CD14-positive monocyte (primary cell): ENCODE measurements at regions not wholly inside any gene's neighbourhood (a gene's known extent, or its start where the extent isn't known, plus 50 kb on each side); places are given as distances from the start of the nearest gene placed in this dataset.

Experiments
- DNase-seq, 3 donors: peaks; one replicate each; pipeline ENCODE4 v3.0.0-alpha.2; 2011 to 2022
- H2AFZ ChIP-seq: 2 replicates; pipeline ENCODE4 v1.6.0; 2012; ENCODE audit warnings: mild to moderate bottlenecking, low read depth, low read length, inconsistent platforms; ENCODE audit not compliant: insufficient read depth, poor library complexity, severe bottlenecking
- H3K27ac ChIP-seq, 2 donors: 1 replicate in 1 of 2; 2 replicates in 1 of 2; pipeline ENCODE4 v1.5.1; 2012 to 2013; ENCODE audit warnings: low read length in 2 of 2, control low read depth in 1 of 2, inconsistent platforms in 1 of 2, low read depth in 1 of 2, mild to moderate bottlenecking in 1 of 2
- H3K27me3 ChIP-seq, 2 donors: one replicate each; pipeline versions ENCODE4 v1.6.0 to v1.6.1; 2011 to 2013; ENCODE audit warnings: low read length in 2 of 2; ENCODE audit not compliant: control insufficient read depth in 2 of 2, insufficient read depth in 2 of 2
- H3K36me3 ChIP-seq, 2 donors: replicated peaks in 1 of 2; 1 replicate in 1 of 2; 2 replicates in 1 of 2; pipeline versions ENCODE4 v1.5.1 to v1.6.1; 2012 to 2013; ENCODE audit warnings: low read length in 2 of 2, control low read depth in 1 of 2, inconsistent platforms in 1 of 2, mild to moderate bottlenecking in 1 of 2; ENCODE audit not compliant: insufficient read depth in 2 of 2, control insufficient read depth in 1 of 2
- H3K4me1 ChIP-seq, 2 donors: 1 replicate in 1 of 2; 2 replicates in 1 of 2; pipeline versions ENCODE4 v1.5.1 to v1.6.1; 2012 to 2013; ENCODE audit warnings: low read length in 2 of 2, control low read depth in 1 of 2, inconsistent platforms in 1 of 2, mild to moderate bottlenecking in 1 of 2, moderate library complexity in 1 of 2; ENCODE audit not compliant: insufficient read depth in 2 of 2, control insufficient read depth in 1 of 2
- H3K4me2 ChIP-seq: replicated peaks from 2 replicates; pipeline ENCODE3; 2012; ENCODE audit warnings: low read length, moderate library complexity, mild to moderate bottlenecking; ENCODE audit not compliant: poor library complexity, severe bottlenecking; ENCODE audit errors: extremely low read depth
- H3K4me3 ChIP-seq, 3 experiments: fragments of 200-600 bp in 1 of 3; sonication (generic) in 1 of 3; replicated peaks in 1 of 3; 1 replicate in 2 of 3; 2 replicates in 1 of 3; pipeline ENCODE4 v1.5.1; 2011 to 2013; ENCODE audit warnings: low read length in 3 of 3, mild to moderate bottlenecking in 3 of 3, control low read depth in 2 of 3, low read depth in 2 of 3, inconsistent platforms in 1 of 3, moderate library complexity in 1 of 3
- H3K79me2 ChIP-seq: 2 replicates; pipeline ENCODE4 v1.6.0; 2012; ENCODE audit warnings: mild to moderate bottlenecking, control low read depth, inconsistent platforms, low read length, moderate library complexity; ENCODE audit not compliant: insufficient read depth
- H3K9ac ChIP-seq: 2 replicates; pipeline ENCODE4 v1.6.0; 2017; ENCODE audit warnings: low read length, mild to moderate bottlenecking; ENCODE audit not compliant: insufficient read depth, poor library complexity, severe bottlenecking
- H3K9me3 ChIP-seq, 2 donors: replicated peaks in 1 of 2; 1 replicate in 1 of 2; 2 replicates in 1 of 2; pipeline versions ENCODE4 v1.5.1 to v1.6.1; 2012 to 2013; ENCODE audit warnings: low read length in 2 of 2, control low read depth in 1 of 2; ENCODE audit not compliant: control insufficient read depth in 1 of 2, insufficient read depth in 1 of 2
- H4K20me1 ChIP-seq: 2 replicates; pipeline ENCODE4 v1.6.0; 2012; ENCODE audit warnings: mild to moderate bottlenecking, low read length, control low read depth, moderate library complexity; ENCODE audit not compliant: insufficient read depth
- H3K27ac Mint-ChIP-seq, 7 donors: one replicate each; pipeline ENCODE4 v1.8.0; 2020; ENCODE audit warnings: mild to moderate bottlenecking in 7 of 7, mixed read lengths in 7 of 7, moderate library complexity in 6 of 7, inconsistent platforms in 2 of 7
- H3K27me3 Mint-ChIP-seq, 3 donors: one replicate each; pipeline ENCODE4 v1.8.0; 2021 to 2022; ENCODE audit warnings: low read depth in 3 of 3, mild to moderate bottlenecking in 3 of 3, mixed read lengths in 3 of 3, moderate library complexity in 3 of 3, inconsistent platforms in 1 of 3
- H3K36me3 Mint-ChIP-seq, 2 donors: one replicate each; pipeline ENCODE4 v1.8.0; 2020; ENCODE audit warnings: mixed read lengths in 2 of 2, inconsistent platforms in 1 of 2, mild to moderate bottlenecking in 1 of 2
- H3K4me1 Mint-ChIP-seq: one replicate; pipeline ENCODE4 v1.8.0; 2020; ENCODE audit warnings: mild to moderate bottlenecking, mixed read lengths
- H3K4me3 Mint-ChIP-seq, 2 donors: one replicate each; pipeline ENCODE4 v1.8.0; 2020; ENCODE audit warnings: mild to moderate bottlenecking in 2 of 2, mixed read lengths in 2 of 2, moderate library complexity in 1 of 2
- H3K9me3 Mint-ChIP-seq, 7 donors: one replicate each; pipeline ENCODE4 v1.8.0; 2020 to 2022; ENCODE audit warnings: mixed read lengths in 7 of 7, mild to moderate bottlenecking in 6 of 7, moderate library complexity in 6 of 7, inconsistent platforms in 2 of 7
- CTCF ChIP-seq: fragments of 200-600 bp; IDR thresholded peaks from one replicate; pipeline ENCODE4 v1.8.0; 2022; ENCODE audit warnings: antibody characterized with exemption, mild to moderate bottlenecking
- WGBS: methylation state at CpG from one replicate; pipeline ENCODE4 v1.1.5; 2013; ENCODE audit warnings: missing lambda C conversion rate; ENCODE audit not compliant: insufficient coverage; 5-methylcytosine and 5-hydroxymethylcytosine counted together
- intact Hi-C, 2 donors: fragments of 100-400 bp; cut with micrococcal nuclease; formaldehyde crosslinking; loops; one replicate each; pipeline versions ENCODE4 v1.15.0 to v1.15.1; 2023

GRCh38 chr3:55172913-55173312 lies 245.1 kb upstream of the LRTM1 start:
- Histone ChIP-seq H4K20me1 (no peaks in the 10 kb centered on the region), H3K9ac (no peak overlapping the region), H3K4me3 (no peak overlapping the region), H3K27ac (no peak overlapping the region), H3K36me3 (no peaks in the 10 kb centered on the region), H3K4me1 (no peaks in the 10 kb centered on the region), H3K9me3 (no peaks in the 10 kb centered on the region), H2AFZ (no peak overlapping the region), H3K27me3 (no peaks in the 10 kb centered on the region), H3K79me2 (no peaks in the 10 kb centered on the region), H3K4me2 (no peak overlapping the region)
- Mint-ChIP-seq H3K4me1 (no peaks in the 10 kb centered on the region), H3K27ac (no peak overlapping the region), H3K27me3 (peaks cover 0 to 1% (median 0%) of the 10 kb centered on the region in 3 donors), H3K36me3 (no peaks in the 10 kb centered on the region), H3K4me3 (no peak overlapping the region), H3K9me3 (peaks cover 0 to 9% (median 0%) of the 10 kb centered on the region in 7 donors)
- intact Hi-C loops = loop anchor here in 1 of 2 donors (10.0 kb wide), 1 partner anchor 318 kb away; no protein-coding TSS in a partner anchor
- no peak for DNase-seq
- WGBS = 95% methylated on average over 2 of the region's 4 CpGs
- TF ChIP-seq CTCF = no peak

GRCh38 chr3:55170444-55170843 lies 242.6 kb upstream of the LRTM1 start:
- H3K4me2 ChIP-seq = no peak overlapping the region
- H3K27ac Mint-ChIP-seq = no peak overlapping the region
- H3K4me1 Mint-ChIP-seq = no peaks in the 10 kb centered on the region
- H3K36me3 ChIP-seq = no peaks in the 10 kb centered on the region
- H3K4me3 ChIP-seq = no peak overlapping the region
- no peaks in the 10 kb centered on the region for H3K27me3 ChIP-seq
- H3K9ac ChIP-seq = no peak overlapping the region
- H3K27me3 Mint-ChIP-seq = no peaks in the 10 kb centered on the region
- no peaks in the 10 kb centered on the region for H4K20me1 ChIP-seq
- no peak overlapping the region for H3K27ac ChIP-seq
- WGBS = no CpG with 5 or more reads among the region's 1 CpG
- no peak for DNase-seq
- H3K9me3 Mint-ChIP-seq = peaks cover 0 to 9% (median 0%) of the 10 kb centered on the region in 7 donors
- H3K79me2 ChIP-seq = no peaks in the 10 kb centered on the region
- no peaks in the 10 kb centered on the region for H3K4me1 ChIP-seq
- H3K36me3 Mint-ChIP-seq = no peaks in the 10 kb centered on the region
- no peak overlapping the region for H2AFZ ChIP-seq
- no peak for TF ChIP-seq CTCF
- no peak overlapping the region for H3K4me3 Mint-ChIP-seq
- H3K9me3 ChIP-seq = no peaks in the 10 kb centered on the region
- intact Hi-C loops = loop anchor here in 1 of 2 donors (10.0 kb wide), 1 partner anchor 316 kb away; no protein-coding TSS in a partner anchor
